Liver (tissue), 8 donors: ENCODE measurements at regions not wholly inside any gene's neighbourhood (a gene's known extent, or its start where the extent isn't known, plus 50 kb on each side); places are given as distances from the start of the nearest gene placed in this dataset.

Experiments
- DNase-seq: peaks from one replicate; pipeline ENCODE4 v3.0.0-alpha.2; 2017; ENCODE audit warnings: low spot score
- H3K27ac ChIP-seq, 2 donors: one replicate each; pipeline ENCODE4 v1.7.0; 2013; ENCODE audit warnings: inconsistent platforms in 2 of 2, low read length in 2 of 2, control low read depth in 1 of 2, low read depth in 1 of 2, mild to moderate bottlenecking in 1 of 2
- H3K27me3 ChIP-seq, 4 donors: one replicate each; pipeline versions ENCODE4 v1.6.1 to v1.7.0; 2013; ENCODE audit warnings: low read length in 3 of 4, inconsistent platforms in 1 of 4, mild to moderate bottlenecking in 1 of 4, moderate library complexity in 1 of 4; ENCODE audit not compliant: control insufficient read depth in 4 of 4, insufficient read depth in 4 of 4
- H3K36me3 ChIP-seq, 4 donors: one replicate each; pipeline versions ENCODE4 v1.6.1 to v1.7.0; 2013; ENCODE audit warnings: low read length in 3 of 4, mild to moderate bottlenecking in 3 of 4, low read depth in 1 of 4, moderate library complexity in 1 of 4; ENCODE audit not compliant: control insufficient read depth in 4 of 4, insufficient read depth in 3 of 4
- H3K4me1 ChIP-seq, 4 donors: one replicate each; pipeline versions ENCODE4 v1.6.1 to v1.7.0; 2013; ENCODE audit warnings: low read length in 3 of 4, mild to moderate bottlenecking in 3 of 4, moderate library complexity in 1 of 4; ENCODE audit not compliant: control insufficient read depth in 4 of 4, insufficient read depth in 4 of 4
- H3K4me3 ChIP-seq, 3 donors: one replicate each; pipeline versions ENCODE4 v1.6.1 to v1.7.0; 2013; ENCODE audit warnings: low read length in 3 of 3, control low read depth in 1 of 3, low read depth in 1 of 3, mild to moderate bottlenecking in 1 of 3
- H3K9ac ChIP-seq, 2 donors: one replicate each; pipeline ENCODE4 v1.7.0; 2013; ENCODE audit warnings: low read length in 2 of 2, mild to moderate bottlenecking in 2 of 2, moderate library complexity in 2 of 2, control low read depth in 1 of 2, low read depth in 1 of 2
- H3K9me3 ChIP-seq, 4 donors: one replicate each; pipeline versions ENCODE4 v1.6.1 to v1.7.0; 2013; ENCODE audit warnings: low read length in 3 of 4; ENCODE audit not compliant: control insufficient read depth in 4 of 4
- ATF3 ChIP-seq: IDR thresholded peaks from 2 replicates; pipeline ENCODE4 v1.6.1; 2016; ENCODE audit warnings: antibody characterized with exemption
- EGR1 ChIP-seq, 2 donors: IDR thresholded peaks; 2 replicates each; pipeline ENCODE4 v1.6.1; 2016 to 2018; ENCODE audit warnings: antibody characterized with exemption in 2 of 2, low read depth in 2 of 2
- FOXA1 ChIP-seq: IDR thresholded peaks from 2 replicates; pipeline ENCODE4 v1.6.1; 2016; ENCODE audit warnings: antibody characterized with exemption
- FOXA2 ChIP-seq: IDR thresholded peaks from 2 replicates; pipeline ENCODE4 v1.6.1; 2016; ENCODE audit warnings: antibody characterized with exemption
- GABPA ChIP-seq, 2 donors: IDR thresholded peaks in 1 of 2; conservative IDR thresholded peaks in 1 of 2; 2 replicates each; pipeline ENCODE4 v1.6.1; 2016; ENCODE audit warnings: antibody characterized with exemption in 2 of 2, mild to moderate bottlenecking in 1 of 2, moderate library complexity in 1 of 2
- HNF4A ChIP-seq, 2 donors: conservative IDR thresholded peaks; 2 replicates each; pipeline ENCODE4 v1.6.1; 2016; ENCODE audit warnings: antibody characterized with exemption in 2 of 2, mild to moderate bottlenecking in 2 of 2
- JUND ChIP-seq, 2 donors: IDR thresholded peaks; 2 replicates each; pipeline ENCODE4 v1.6.1; 2016; ENCODE audit warnings: antibody characterized with exemption in 2 of 2
- MAX ChIP-seq: IDR thresholded peaks from 2 replicates; pipeline ENCODE4 v1.6.1; 2016; ENCODE audit warnings: antibody characterized with exemption
- NR2F2 ChIP-seq: IDR thresholded peaks from 2 replicates; pipeline ENCODE4 v1.6.1; 2016; ENCODE audit warnings: antibody characterized with exemption
- RAD21 ChIP-seq, 2 donors: IDR thresholded peaks; 2 replicates each; pipeline ENCODE4 v1.6.1; 2016; ENCODE audit warnings: antibody characterized with exemption in 2 of 2, mild to moderate bottlenecking in 2 of 2
- RXRA ChIP-seq, 2 donors: IDR thresholded peaks; 2 replicates each; pipeline ENCODE4 v1.6.1; 2017 to 2018; ENCODE audit warnings: antibody characterized with exemption in 2 of 2, mild to moderate bottlenecking in 1 of 2
- SP1 ChIP-seq: IDR thresholded peaks from 2 replicates; pipeline ENCODE4 v1.6.1; 2018; ENCODE audit warnings: antibody characterized with exemption, mild to moderate bottlenecking
- TAF1 ChIP-seq: conservative IDR thresholded peaks from 2 replicates; pipeline ENCODE4 v1.6.1; 2016; ENCODE audit warnings: antibody characterized with exemption, mild to moderate bottlenecking
- YY1 ChIP-seq: IDR thresholded peaks from 2 replicates; pipeline ENCODE4 v1.6.1; 2016; ENCODE audit warnings: antibody characterized with exemption, mild to moderate bottlenecking
- ZBTB33 ChIP-seq: IDR thresholded peaks from 2 replicates; pipeline ENCODE4 v1.6.1; 2016; ENCODE audit warnings: antibody characterized with exemption
- WGBS: extraction: QIAGEN DNeasy Blood & Tissue Kit; methylation state at CpG from one replicate; pipeline ENCODE4 v1.1.7; 2013; 5-methylcytosine and 5-hydroxymethylcytosine counted together
- TF ChIP-seq, protein P1 (sequence below): fragments of 150-350 bp; IDR thresholded peaks from 2 replicates; pipeline ENCODE4 v1.5.1; 2017; ENCODE audit warnings: improper control_type of control experiment, low read depth, low read length; ENCODE audit not compliant: missing input control
- TF ChIP-seq, protein P2 (sequence below): IDR thresholded peaks from 2 replicates; pipeline ENCODE4 v1.6.1; 2016; ENCODE audit warnings: antibody characterized with exemption, mild to moderate bottlenecking
- donor health status: healthy.
- donor health status: healthy.
- donor health status: healthy.
- donor health status: healthy.
- donor health status: healthy.

DNA sequence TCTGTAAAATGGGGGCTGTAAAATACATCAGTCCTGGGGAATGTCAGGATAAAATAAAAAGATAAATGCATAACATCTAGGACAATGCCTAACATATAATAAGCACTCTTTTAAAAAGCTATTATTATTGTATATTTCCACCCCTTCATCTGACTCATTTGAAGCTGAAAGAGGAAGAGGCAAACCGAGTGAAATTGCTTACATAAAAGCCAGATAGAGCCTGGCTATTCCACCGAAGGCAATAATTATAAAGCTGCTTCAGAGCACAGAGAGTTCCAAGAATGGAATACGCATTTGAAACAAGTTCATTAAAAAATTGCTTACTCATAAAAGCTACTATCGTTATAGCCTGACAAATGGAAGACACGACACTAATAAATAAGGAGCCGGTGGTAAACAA, 186.1 kb upstream of the CAMK1G start:
- Histone ChIP-seq H3K9me3 (no peaks in the 10 kb centered on the region), H3K27ac (no peak overlapping the region), H3K27me3 (no peaks in the 10 kb centered on the region), H3K4me1 (peaks cover 0 to 3% (median 0%) of the 10 kb centered on the region in 4 donors), H3K4me3 (no peak overlapping the region), H3K36me3 (no peaks in the 10 kb centered on the region), H3K9ac (no peak overlapping the region)
- WGBS, result 76% methylated on average over 6 of the region's 6 CpGs
- no peak for DNase-seq
- TF ChIP-seq NR2F2 (no peak), ZBTB33 (no peak)

- no peak overlapping the region for H3K4me3 ChIP-seq
- WGBS, result 91% methylated on average over 3 of the region's 3 CpGs
- H3K4me1 ChIP-seq, result peaks cover 0 to 3% (median 0%) of the 10 kb centered on the region in 4 donors
- H3K9me3 ChIP-seq, result no peaks in the 10 kb centered on the region
- TF ChIP-seq EGR1 (IDR thresholded peaks at IDR 0.05; ENCODE audit: low read depth in 2 of 2), result no peak
- no peak for TF ChIP-seq ZBTB33
- no peak for TF ChIP-seq FOXA1
- no peak for TF ChIP-seq HNF4A (conservative IDR thresholded peaks at IDR 0.05)
- no peak for TF ChIP-seq FOXA2
- no peak for TF ChIP-seq NR2F2
- TF ChIP-seq, protein P1, sequence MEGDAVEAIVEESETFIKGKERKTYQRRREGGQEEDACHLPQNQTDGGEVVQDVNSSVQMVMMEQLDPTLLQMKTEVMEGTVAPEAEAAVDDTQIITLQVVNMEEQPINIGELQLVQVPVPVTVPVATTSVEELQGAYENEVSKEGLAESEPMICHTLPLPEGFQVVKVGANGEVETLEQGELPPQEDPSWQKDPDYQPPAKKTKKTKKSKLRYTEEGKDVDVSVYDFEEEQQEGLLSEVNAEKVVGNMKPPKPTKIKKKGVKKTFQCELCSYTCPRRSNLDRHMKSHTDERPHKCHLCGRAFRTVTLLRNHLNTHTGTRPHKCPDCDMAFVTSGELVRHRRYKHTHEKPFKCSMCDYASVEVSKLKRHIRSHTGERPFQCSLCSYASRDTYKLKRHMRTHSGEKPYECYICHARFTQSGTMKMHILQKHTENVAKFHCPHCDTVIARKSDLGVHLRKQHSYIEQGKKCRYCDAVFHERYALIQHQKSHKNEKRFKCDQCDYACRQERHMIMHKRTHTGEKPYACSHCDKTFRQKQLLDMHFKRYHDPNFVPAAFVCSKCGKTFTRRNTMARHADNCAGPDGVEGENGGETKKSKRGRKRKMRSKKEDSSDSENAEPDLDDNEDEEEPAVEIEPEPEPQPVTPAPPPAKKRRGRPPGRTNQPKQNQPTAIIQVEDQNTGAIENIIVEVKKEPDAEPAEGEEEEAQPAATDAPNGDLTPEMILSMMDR, result no peak
- no peak for TF ChIP-seq GABPA (IDR thresholded peaks at IDR 0.05 in 1 of 2, conservative IDR thresholded peaks at IDR 0.05 in 1 of 2)
- TF ChIP-seq, protein P2, sequence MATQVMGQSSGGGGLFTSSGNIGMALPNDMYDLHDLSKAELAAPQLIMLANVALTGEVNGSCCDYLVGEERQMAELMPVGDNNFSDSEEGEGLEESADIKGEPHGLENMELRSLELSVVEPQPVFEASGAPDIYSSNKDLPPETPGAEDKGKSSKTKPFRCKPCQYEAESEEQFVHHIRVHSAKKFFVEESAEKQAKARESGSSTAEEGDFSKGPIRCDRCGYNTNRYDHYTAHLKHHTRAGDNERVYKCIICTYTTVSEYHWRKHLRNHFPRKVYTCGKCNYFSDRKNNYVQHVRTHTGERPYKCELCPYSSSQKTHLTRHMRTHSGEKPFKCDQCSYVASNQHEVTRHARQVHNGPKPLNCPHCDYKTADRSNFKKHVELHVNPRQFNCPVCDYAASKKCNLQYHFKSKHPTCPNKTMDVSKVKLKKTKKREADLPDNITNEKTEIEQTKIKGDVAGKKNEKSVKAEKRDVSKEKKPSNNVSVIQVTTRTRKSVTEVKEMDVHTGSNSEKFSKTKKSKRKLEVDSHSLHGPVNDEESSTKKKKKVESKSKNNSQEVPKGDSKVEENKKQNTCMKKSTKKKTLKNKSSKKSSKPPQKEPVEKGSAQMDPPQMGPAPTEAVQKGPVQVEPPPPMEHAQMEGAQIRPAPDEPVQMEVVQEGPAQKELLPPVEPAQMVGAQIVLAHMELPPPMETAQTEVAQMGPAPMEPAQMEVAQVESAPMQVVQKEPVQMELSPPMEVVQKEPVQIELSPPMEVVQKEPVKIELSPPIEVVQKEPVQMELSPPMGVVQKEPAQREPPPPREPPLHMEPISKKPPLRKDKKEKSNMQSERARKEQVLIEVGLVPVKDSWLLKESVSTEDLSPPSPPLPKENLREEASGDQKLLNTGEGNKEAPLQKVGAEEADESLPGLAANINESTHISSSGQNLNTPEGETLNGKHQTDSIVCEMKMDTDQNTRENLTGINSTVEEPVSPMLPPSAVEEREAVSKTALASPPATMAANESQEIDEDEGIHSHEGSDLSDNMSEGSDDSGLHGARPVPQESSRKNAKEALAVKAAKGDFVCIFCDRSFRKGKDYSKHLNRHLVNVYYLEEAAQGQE, result no peak
- no peak for TF ChIP-seq RAD21 (IDR thresholded peaks at IDR 0.05)
- no peak for TF ChIP-seq JUND (IDR thresholded peaks at IDR 0.05)
- TF ChIP-seq ATF3, result no peak
- no peak for TF ChIP-seq RXRA (IDR thresholded peaks at IDR 0.05)
- no peak for TF ChIP-seq TAF1
- TF ChIP-seq MAX, result no peak
- no peak for TF ChIP-seq SP1
- TF ChIP-seq YY1, result no peak
- no peak overlapping the region for H3K27ac ChIP-seq
- no peak overlapping the region for H3K9ac ChIP-seq
- DNase-seq, result no peak
- H3K36me3 ChIP-seq, result no peaks in the 10 kb centered on the region
- H3K27me3 ChIP-seq, result no peaks in the 10 kb centered on the region
Measured at GRCh38 chr1:209397910-209398309, 185.6 kb upstream of the CAMK1G start.
